HCT116 (cell line): ENCODE measurements at regions not wholly inside any gene's neighbourhood (a gene's known extent, or its start where the extent isn't known, plus 50 kb on each side); places are given as distances from the start of the nearest gene placed in this dataset.

Experiments
- ATAC-seq: fragments of 200-7000 bp; cut with Tn5 transposase; 2 replicates; pipeline ENCODE4 v1.9.1; 2020; ENCODE audit warnings: mild to moderate bottlenecking, moderate library complexity
- BruUV-seq: library from RNA; stranded (reverse); fragments of 400-500 nt; replicated peaks from 2 replicates; lab custom pipeline; 2021; lab: Mats Ljungman, UMichigan
- CTCF ChIA-PET: fragments of 300-600 bp; sonication (Branson Sonifier 250); formaldehyde crosslinking; loops from one replicate; lab custom pipeline; 2021; ENCODE audit warnings: antibody characterized with exemption; lab: Charles Lee
- POLR2A ChIA-PET: fragments of 300-600, 350-600 bp; sonication (Branson Sonifier 250); formaldehyde crosslinking; loops from one replicate; lab custom pipeline; 2021; ENCODE audit warnings: antibody characterized with exemption; lab: Charles Lee
- RAD21 ChIA-PET, 2 experiments: fragments of 300-600 bp; sonication (Branson Sonifier 250); formaldehyde crosslinking; loops; one replicate each; lab custom pipeline; 2023; ENCODE audit warnings: low total read pairs in 2 of 2; ENCODE audit not compliant: uncharacterized antibody in 2 of 2, unreplicated experiment in 2 of 2, low non-redundant PET in 1 of 2; lab: Charles Lee
- DNase-seq: peaks from one replicate; pipeline ENCODE4 v3.0.0-alpha.2; 2010; ENCODE audit warnings: low read depth, low spot score
- H2AFZ ChIP-seq: fragments of 200-600 bp; shearing (Covaris generic), sonication (generic); 2 replicates; pipeline ENCODE4 v1.6.1; 2017; ENCODE audit warnings: low read depth, mixed run types, mixed read lengths, antibody characterized with exemption, low read length; ENCODE audit not compliant: poor library complexity, severe bottlenecking
- H3K27ac ChIP-seq: 2 replicates; pipeline ENCODE4 v1.5.1; 2012; ENCODE audit warnings: low read depth, low read length
- H3K27me3 ChIP-seq: fragments of 200-600 bp; sonication (generic); 2 replicates; pipeline ENCODE4 v1.6.1; 2016; ENCODE audit warnings: mixed run types, low read length, mixed read lengths; ENCODE audit not compliant: insufficient read depth
- H3K36me3 ChIP-seq, 2 experiments: fragments of 200-500 bp in 1 of 2; fragments of 200-600 bp in 1 of 2; sonication (Bioruptor generic) in 1 of 2; sonication (generic) in 1 of 2; 2 replicates each; pipeline versions ENCODE4 v1.5.1 to v1.6.1; 2014 to 2016; ENCODE audit warnings: low read length in 2 of 2, inconsistent platforms in 1 of 2, mixed read lengths in 1 of 2, mixed run types in 1 of 2; ENCODE audit not compliant: insufficient read depth in 2 of 2, control insufficient read depth in 1 of 2
- H3K4me1 ChIP-seq, 2 experiments: fragments of 200-600 bp in 1 of 2; sonication (generic) in 1 of 2; 2 replicates each; pipeline versions ENCODE4 v1.5.1 to v1.6.1; 2012 to 2017; ENCODE audit warnings: low read length in 2 of 2, inconsistent platforms in 1 of 2, mild to moderate bottlenecking in 1 of 2, mixed read lengths in 1 of 2, mixed run types in 1 of 2, moderate library complexity in 1 of 2; ENCODE audit not compliant: insufficient read depth in 2 of 2, control insufficient read depth in 1 of 2
- H3K4me2 ChIP-seq: fragments of 200-600 bp; sonication (generic); 2 replicates; pipeline ENCODE4 v1.6.1; 2017; ENCODE audit warnings: mixed run types, low read length, mixed read lengths
- H3K4me3 ChIP-seq, 2 experiments: fragments of 200-600 bp in 1 of 2; sonication (generic) in 1 of 2; replicated peaks in 1 of 2; 2 replicates each; pipeline ENCODE4 v1.5.1; 2011 to 2016; ENCODE audit warnings: low read length in 2 of 2, control low read depth in 1 of 2, low read depth in 1 of 2, mild to moderate bottlenecking in 1 of 2, mixed read lengths in 1 of 2, mixed run types in 1 of 2
- H3K79me2 ChIP-seq: fragments of 200-600 bp; sonication (generic); 2 replicates; pipeline ENCODE4 v1.6.1; 2017; ENCODE audit warnings: mild to moderate bottlenecking, mixed run types, low read length, moderate library complexity, mixed read lengths; ENCODE audit not compliant: insufficient read depth
- H3K9ac ChIP-seq: fragments of 200-600 bp; sonication (generic); 2 replicates; pipeline ENCODE4 v1.6.1; 2016; ENCODE audit warnings: low read length, mixed read lengths
- H3K9me2 ChIP-seq: fragments of 200-600 bp; sonication (generic), shearing (Covaris generic); 2 replicates; pipeline ENCODE4 v1.6.1; 2017; ENCODE audit warnings: mixed run types, mild to moderate bottlenecking, moderate library complexity; ENCODE audit not compliant: insufficient read depth
- H3K9me3 ChIP-seq, 2 experiments: fragments of 200-500 bp in 1 of 2; fragments of 200-600 bp in 1 of 2; sonication (Bioruptor generic) in 1 of 2; sonication (generic) in 1 of 2; 2 replicates each; pipeline ENCODE4 v1.6.1; 2014 to 2017; ENCODE audit warnings: low read length in 2 of 2, mixed read lengths in 2 of 2, inconsistent platforms in 1 of 2, low read depth in 1 of 2, mild to moderate bottlenecking in 1 of 2, mixed run types in 1 of 2, moderate library complexity in 1 of 2; ENCODE audit not compliant: control insufficient read depth in 1 of 2, insufficient read depth in 1 of 2
- H4K20me1 ChIP-seq: fragments of 200-600 bp; sonication (generic), shearing (Covaris generic); 2 replicates; pipeline ENCODE4 v1.6.1; 2017; ENCODE audit warnings: mixed run types, mild to moderate bottlenecking, moderate library complexity; ENCODE audit not compliant: insufficient read depth
- ATF3 ChIP-seq: IDR thresholded peaks from 2 replicates; pipeline ENCODE4 v1.6.1; 2012
- CEBPB ChIP-seq: IDR thresholded peaks from 2 replicates; pipeline ENCODE4 v1.6.1; 2012; ENCODE audit warnings: low read depth
- CTCF ChIP-seq, 3 experiments: fragments of 200-600 bp in 1 of 3; sonication (generic) in 1 of 3; IDR thresholded peaks in 2 of 3; conservative IDR thresholded peaks in 1 of 3; 2 replicates each; pipeline ENCODE4 v1.5.1; 2012 to 2017; ENCODE audit warnings: low read depth in 2 of 3, low read length in 2 of 3, antibody characterized with exemption in 1 of 3, borderline replicate concordance in 1 of 3, control low read depth in 1 of 3, mild to moderate bottlenecking in 1 of 3, mixed read lengths in 1 of 3, mixed run types in 1 of 3, moderate library complexity in 1 of 3; ENCODE audit not compliant: insufficient read depth in 1 of 3
- FOSL1 ChIP-seq: IDR thresholded peaks from 2 replicates; pipeline ENCODE4 v1.6.1; 2012; ENCODE audit warnings: low read depth
- JUND ChIP-seq: IDR thresholded peaks from 2 replicates; pipeline ENCODE4 v1.6.1; 2012
- REST ChIP-seq: IDR thresholded peaks from 2 replicates; pipeline ENCODE4 v1.6.1; 2012; ENCODE audit warnings: low read depth
- YY1 ChIP-seq: IDR thresholded peaks from 2 replicates; pipeline ENCODE4 v1.6.1; 2011; ENCODE audit warnings: low read length, low read depth, moderate library complexity, mild to moderate bottlenecking; ENCODE audit not compliant: insufficient replicate concordance; ENCODE audit errors: extremely low read depth
- ZNF274 ChIP-seq: fragments of 200-500 bp; sonication (Bioruptor generic); IDR thresholded peaks from 2 replicates; pipeline ENCODE4 v1.6.1; 2014; ENCODE audit warnings: mild to moderate bottlenecking, low read depth, low read length, inconsistent platforms
- intact Hi-C: fragments of 100-400 bp; cut with micrococcal nuclease; formaldehyde crosslinking; loops from 2 replicates; pipeline ENCODE4 v1.10.0; 2022

DNA sequence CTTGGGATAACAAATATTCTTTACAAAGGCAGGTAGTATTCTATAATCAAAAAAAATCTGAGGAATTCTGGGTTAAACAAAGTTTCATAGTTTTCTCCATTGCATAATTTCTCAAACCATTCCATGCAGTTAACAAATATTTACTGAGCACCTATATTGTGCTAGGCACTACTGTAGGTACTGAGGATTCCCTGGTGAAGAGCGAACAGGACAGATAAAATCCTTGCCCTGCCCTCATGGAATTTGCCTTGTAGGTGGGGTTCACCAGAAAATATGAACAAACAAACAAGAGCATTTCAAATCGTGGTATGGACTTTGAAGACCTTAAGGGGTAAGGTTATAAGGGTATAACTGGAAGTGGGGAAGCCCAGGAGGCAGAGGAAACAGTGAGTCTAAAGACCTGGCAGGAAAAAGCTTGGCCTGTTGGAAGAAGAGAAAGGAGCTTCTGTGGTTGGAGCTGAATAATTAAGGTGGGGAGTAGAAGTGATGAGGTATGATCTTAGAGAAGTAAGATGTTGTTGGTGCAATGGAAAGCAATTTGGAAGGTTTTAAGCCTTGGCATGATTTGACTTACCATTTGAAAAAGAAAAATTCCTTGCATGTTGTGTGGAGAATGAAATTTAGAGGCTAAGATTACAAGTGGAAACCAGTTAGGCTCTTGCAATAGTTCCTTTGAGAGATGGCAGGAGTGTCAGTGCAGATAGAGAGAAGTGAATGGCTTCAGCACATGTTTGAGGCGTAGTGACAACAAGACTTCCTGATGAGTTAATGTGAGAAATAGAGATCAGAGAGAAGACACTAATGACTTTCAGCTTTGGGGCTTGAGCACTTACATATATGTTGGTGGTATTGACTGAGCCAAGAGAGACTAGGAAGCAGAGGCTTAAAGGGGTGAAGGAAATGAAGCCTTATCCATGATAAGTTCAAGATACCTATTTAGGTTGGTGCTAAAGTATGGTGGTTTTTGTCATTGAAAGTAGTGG lies 55.7 kb upstream of the PICALM start:
- no peaks in the 10 kb centered on the region for H3K27me3 ChIP-seq
- H3K36me3 ChIP-seq: no peaks in the 10 kb centered on the region
- ChIA-PET POLR2A (no interaction called here), CTCF (no interaction called here), RAD21 (no interaction called here)
- intact Hi-C loops: no loop called here
- TF ChIP-seq CTCF (IDR thresholded peaks at IDR 0.05 in 2 of 3, conservative IDR thresholded peaks at IDR 0.05 in 1 of 3; ENCODE audit: borderline replicate concordance in 1 of 3, insufficient read depth in 1 of 3, low read depth in 2 of 3, low read length in 2 of 3) (no peak), YY1 (no peak)
- H4K20me1 ChIP-seq: no peaks in the 10 kb centered on the region
- no peak for ATAC-seq
- no peaks in the 10 kb centered on the region for H3K79me2 ChIP-seq
- H3K9me3 ChIP-seq: no peaks in the 10 kb centered on the region
- H3K9me2 ChIP-seq: no peaks in the 10 kb centered on the region
- DNase-seq: no peak
- no peak overlapping the region for H3K9ac ChIP-seq
- H3K4me2 ChIP-seq: no peak overlapping the region
- H3K4me1 ChIP-seq: no peaks in the 10 kb centered on the region
- BruUV-seq: no TSS peak
- no peak overlapping the region for H2AFZ ChIP-seq
- H3K27ac ChIP-seq: no peak overlapping the region
- no peak overlapping the region for H3K4me3 ChIP-seq

DNA sequence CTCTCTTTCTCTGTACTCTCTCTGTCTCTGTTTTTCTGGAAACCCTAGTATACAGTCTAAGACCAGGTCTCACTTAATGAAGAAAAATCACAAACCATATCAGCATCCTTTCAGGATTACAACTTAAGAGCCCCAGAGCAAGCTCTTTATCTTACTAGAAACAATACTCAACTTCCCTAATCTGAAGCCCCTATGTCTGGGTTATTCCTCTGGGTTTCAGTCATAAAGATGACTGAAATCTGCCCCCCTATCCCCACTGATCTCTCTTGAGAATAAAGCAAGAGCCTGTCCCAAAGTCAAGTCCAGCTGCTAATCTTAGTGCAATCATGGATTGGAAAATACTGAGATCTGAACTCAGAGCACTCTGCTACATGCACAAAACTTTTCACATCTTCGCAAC lies 53.9 kb upstream of the PICALM start:
- ChIA-PET POLR2A (no interaction called here), RAD21 (no interaction called here), CTCF (no interaction called here)
- Histone ChIP-seq H3K36me3 (no peaks in the 10 kb centered on the region), H3K4me1 (peaks cover 0 to under 1% of the 10 kb centered on the region in 2 experiments; a peak in 1 of 4 replicates), H3K9me3 (no peaks in the 10 kb centered on the region), H3K4me3 (no peak overlapping the region), H3K9ac (no peak overlapping the region), H3K27me3 (no peaks in the 10 kb centered on the region), H2AFZ (no peak overlapping the region), H3K9me2 (no peaks in the 10 kb centered on the region), H3K27ac (no peak overlapping the region), H4K20me1 (no peaks in the 10 kb centered on the region), H3K4me2 (no peak overlapping the region), H3K79me2 (no peaks in the 10 kb centered on the region)
- intact Hi-C loops: no loop called here
- DNase-seq (no peak), ATAC-seq (no peak)
- no TSS peak for BruUV-seq
- TF ChIP-seq CTCF (IDR thresholded peaks at IDR 0.05 in 2 of 3, conservative IDR thresholded peaks at IDR 0.05 in 1 of 3; ENCODE audit: borderline replicate concordance in 1 of 3, insufficient read depth in 1 of 3, low read depth in 2 of 3, low read length in 2 of 3) (no peak), REST (no peak), JUND (no peak), ZNF274 (no peak), ATF3 (no peak), FOSL1 (no peak), CEBPB (no peak), YY1 (no peak)
